GM13976 (cell line): ENCODE measurements at regions not wholly inside any gene's neighbourhood (a gene's known extent, or its start where the extent isn't known, plus 50 kb on each side); places are given as distances from the start of the nearest gene placed in this dataset.

Source experiments
- DNase-seq: peaks from one replicate; pipeline ENCODE4 v3.0.0; 2012; ENCODE audit warnings: low spot score
- CTCF ChIP-seq: IDR thresholded peaks from 2 replicates; pipeline ENCODE4 v1.5.1; 2012; ENCODE audit warnings: borderline replicate concordance, mild to moderate bottlenecking; ENCODE audit not compliant: insufficient read depth; ENCODE audit errors: extremely low read depth, missing control alignments, control extremely low read depth
- in situ Hi-C: fragments of 300-500 bp; cut with MboI; formaldehyde crosslinking; loops from one replicate; pipeline ENCODE4 v1.12.0; 2022; ENCODE audit warnings: low sequenced_read_pairs, mixed read lengths, inconsistent platforms; ENCODE audit not compliant: unreplicated experiment

GRCh38 chrX:75673468-75673867 lies 111.6 kb downstream of the MAGEE2 start:
- in situ Hi-C loops: no loop called here
- no peak for TF ChIP-seq CTCF

GRCh38 chrX:75655627-75656026 lies 129.4 kb downstream of the MAGEE2 start:
- no peak for DNase-seq
- TF ChIP-seq CTCF: no peak
- in situ Hi-C loops: no loop called here

More at GRCh38 chrX:75673468-75673867, 111.6 kb downstream of the MAGEE2 start:
- no peak for DNase-seq

DNA sequence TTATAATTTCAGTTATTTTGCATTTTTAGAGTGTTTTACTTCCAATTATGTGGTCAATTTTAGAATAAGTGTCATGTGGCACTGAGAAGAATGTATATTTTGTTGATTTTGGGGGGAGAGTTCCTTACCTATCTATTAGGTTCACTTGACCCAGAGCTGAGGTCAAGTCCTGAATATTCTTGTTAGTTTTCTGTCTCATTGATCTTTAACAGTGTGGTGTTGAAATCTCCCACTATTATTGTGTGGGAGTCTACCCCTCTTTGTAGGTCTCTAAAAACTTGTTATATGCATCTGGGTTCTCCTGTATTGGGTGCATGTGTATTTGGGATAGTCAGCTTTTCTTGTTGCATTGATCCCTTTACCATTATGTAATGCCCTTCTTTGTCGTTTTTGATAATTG lies 127.0 kb upstream of the ZDHHC15 start:
- in situ Hi-C loops: no loop called here
- DNase-seq: no peak
- TF ChIP-seq CTCF: no peak

DNA sequence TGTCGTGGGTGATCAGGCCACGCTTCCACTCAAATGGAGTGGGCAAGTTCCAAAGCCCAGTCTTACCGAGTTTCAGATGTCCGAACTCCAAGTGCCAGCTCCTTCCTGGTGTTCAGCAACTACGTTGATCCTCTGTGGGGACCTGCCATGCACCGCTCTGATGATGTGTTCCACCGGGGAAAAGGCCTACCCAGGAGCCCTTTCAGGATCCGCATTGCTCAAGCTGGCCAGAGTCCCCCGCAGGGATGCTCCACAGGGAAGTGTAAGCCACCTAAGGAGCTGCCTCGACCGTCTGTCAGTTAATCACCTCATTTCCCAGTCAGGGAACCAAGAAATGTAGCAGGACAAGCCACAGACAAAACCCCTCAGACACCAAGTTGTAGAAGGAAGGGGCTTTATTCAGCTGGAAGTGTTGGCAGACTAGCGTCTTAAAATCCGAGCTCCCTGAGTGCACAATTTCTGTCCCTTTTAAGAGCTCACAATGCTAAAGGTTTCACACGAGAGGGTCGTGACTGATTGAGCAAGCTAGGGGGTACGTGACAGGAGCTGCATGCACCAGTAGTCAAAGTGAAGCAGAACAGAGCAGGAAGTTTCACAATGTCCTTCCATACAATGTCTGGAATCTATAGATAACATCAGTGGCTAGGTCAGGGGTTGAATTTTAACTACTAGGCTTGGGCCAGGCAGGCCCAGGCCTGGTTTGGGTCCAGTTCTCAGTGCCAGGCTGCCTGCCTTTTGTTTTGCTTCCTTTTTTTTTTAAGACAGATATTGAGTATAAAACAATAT lies 126.2 kb upstream of the ZDHHC15 start:
- in situ Hi-C loops: no loop called here
- DNase-seq: no peak
- no peak for TF ChIP-seq CTCF

DNA sequence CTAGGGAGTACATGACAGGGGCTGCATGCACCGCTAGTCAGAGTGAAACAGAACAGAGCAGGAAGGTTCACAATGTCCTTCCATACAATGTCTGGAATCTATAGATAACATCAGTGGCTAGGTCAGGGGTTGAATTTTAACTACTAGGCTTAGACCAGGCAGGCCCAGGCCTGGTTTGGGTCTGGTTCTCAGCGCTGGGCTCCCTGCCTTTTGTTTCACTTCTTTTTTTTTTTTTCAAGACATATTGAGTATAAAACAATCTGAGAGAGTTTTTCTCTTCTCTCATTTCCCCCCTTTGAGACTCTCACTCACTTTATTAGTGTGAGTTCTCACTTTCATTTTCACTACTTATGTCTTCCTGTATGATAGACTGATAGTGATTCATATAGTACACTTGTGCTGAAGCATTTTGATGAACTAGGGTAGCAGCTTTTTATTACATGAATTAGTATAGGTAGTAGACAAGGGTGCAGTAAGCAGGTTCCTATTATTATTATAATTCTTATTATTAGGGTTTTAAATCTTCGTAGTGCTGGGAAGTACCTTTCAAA lies 120.0 kb upstream of the ZDHHC15 start:
- in situ Hi-C loops: no loop called here
- DNase-seq: no peak
- TF ChIP-seq CTCF: no peak

DNA sequence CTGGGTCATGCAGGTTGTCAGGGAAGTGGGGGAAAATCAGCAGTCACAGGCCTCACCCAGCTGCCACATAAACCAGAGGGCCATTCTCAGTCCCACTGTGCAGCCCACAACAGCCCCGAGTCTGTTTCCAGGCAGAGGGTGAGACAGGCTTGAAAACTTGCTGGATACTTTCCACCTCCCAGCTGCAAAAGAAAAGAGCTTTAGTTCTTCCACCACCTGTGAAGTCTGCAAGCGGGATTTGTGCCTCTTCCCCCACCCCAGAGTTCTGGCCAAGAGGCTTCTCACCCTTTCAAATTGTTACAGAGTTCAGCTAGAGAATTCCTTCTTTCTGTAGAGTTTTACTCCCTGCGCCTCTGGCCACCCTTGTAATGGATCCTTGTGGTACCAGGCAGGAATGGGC lies 115.5 kb upstream of the ZDHHC15 start:
- no peak for DNase-seq
- in situ Hi-C loops: no loop called here
- no peak for TF ChIP-seq CTCF
